ENCODE measurements at regions not wholly inside any gene's neighbourhood (a gene's known extent, or its start where the extent isn't known, plus 50 kb on each side); places are given as distances from the start of the nearest gene placed in this dataset.

- Histone ChIP-seq H3K27ac (no peak overlapping the region), H3K4me1 (no peaks in the 10 kb centered on the region), H3K9me3 (no peaks in the 10 kb centered on the region), H3K4me3 (no peak overlapping the region), H3K36me3 (no peaks in the 10 kb centered on the region), H3K27me3 (no peaks in the 10 kb centered on the region)
- intact Hi-C loops (cut with DNase I) = no loop called here
- TF ChIP-seq POLR2A (IDR thresholded peaks at IDR 0.05) (no peak), POLR2AphosphoS5 (IDR thresholded peaks at IDR 0.05; ENCODE audit: insufficient read depth in 1 of 2, low read depth in 1 of 2) (no peak)
- TF ChIP-seq, protein P1, sequence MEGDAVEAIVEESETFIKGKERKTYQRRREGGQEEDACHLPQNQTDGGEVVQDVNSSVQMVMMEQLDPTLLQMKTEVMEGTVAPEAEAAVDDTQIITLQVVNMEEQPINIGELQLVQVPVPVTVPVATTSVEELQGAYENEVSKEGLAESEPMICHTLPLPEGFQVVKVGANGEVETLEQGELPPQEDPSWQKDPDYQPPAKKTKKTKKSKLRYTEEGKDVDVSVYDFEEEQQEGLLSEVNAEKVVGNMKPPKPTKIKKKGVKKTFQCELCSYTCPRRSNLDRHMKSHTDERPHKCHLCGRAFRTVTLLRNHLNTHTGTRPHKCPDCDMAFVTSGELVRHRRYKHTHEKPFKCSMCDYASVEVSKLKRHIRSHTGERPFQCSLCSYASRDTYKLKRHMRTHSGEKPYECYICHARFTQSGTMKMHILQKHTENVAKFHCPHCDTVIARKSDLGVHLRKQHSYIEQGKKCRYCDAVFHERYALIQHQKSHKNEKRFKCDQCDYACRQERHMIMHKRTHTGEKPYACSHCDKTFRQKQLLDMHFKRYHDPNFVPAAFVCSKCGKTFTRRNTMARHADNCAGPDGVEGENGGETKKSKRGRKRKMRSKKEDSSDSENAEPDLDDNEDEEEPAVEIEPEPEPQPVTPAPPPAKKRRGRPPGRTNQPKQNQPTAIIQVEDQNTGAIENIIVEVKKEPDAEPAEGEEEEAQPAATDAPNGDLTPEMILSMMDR (IDR thresholded peaks at IDR 0.05) = no peak
- DNase-seq (ENCODE audit: extremely low spot score in 2 of 2) = no peak
Observed at GRCh38 chr11:25771605-25772004, 560.3 kb upstream of the ANO3 start.

GRCh38 chr11:25775603-25776002 lies 556.3 kb upstream of the ANO3 start:
- intact Hi-C loops (cut with DNase I) = no loop called here
- Histone ChIP-seq H3K27me3 (no peaks in the 10 kb centered on the region), H3K27ac (no peak overlapping the region), H3K4me1 (no peaks in the 10 kb centered on the region), H3K4me3 (no peak overlapping the region), H3K9me3 (no peaks in the 10 kb centered on the region), H3K36me3 (no peaks in the 10 kb centered on the region)
- TF ChIP-seq, protein P1 (IDR thresholded peaks at IDR 0.05) = no peak
- TF ChIP-seq POLR2AphosphoS5 (IDR thresholded peaks at IDR 0.05; ENCODE audit: insufficient read depth in 1 of 2, low read depth in 1 of 2) = no peak
- TF ChIP-seq POLR2A (IDR thresholded peaks at IDR 0.05) = no peak
- no peak for DNase-seq (ENCODE audit: extremely low spot score in 2 of 2)

- DNase-seq (ENCODE audit: extremely low spot score in 2 of 2) = no peak
- H3K27ac ChIP-seq = no peak overlapping the region
- no peak overlapping the region for H3K4me3 ChIP-seq
- H3K36me3 ChIP-seq = no peaks in the 10 kb centered on the region
- H3K4me1 ChIP-seq = no peaks in the 10 kb centered on the region
- TF ChIP-seq POLR2AphosphoS5 (IDR thresholded peaks at IDR 0.05; ENCODE audit: insufficient read depth in 1 of 2, low read depth in 1 of 2) (no peak), POLR2A (IDR thresholded peaks at IDR 0.05) (no peak)
- TF ChIP-seq, protein P1 (IDR thresholded peaks at IDR 0.05) = no peak
- no peaks in the 10 kb centered on the region for H3K27me3 ChIP-seq
- intact Hi-C loops (cut with DNase I) = no loop called here
- H3K9me3 ChIP-seq = no peaks in the 10 kb centered on the region
Observed at GRCh38 chr11:25776238-25776637, 555.7 kb upstream of the ANO3 start.

- intact Hi-C loops (cut with DNase I) = no loop called here
- Histone ChIP-seq H3K36me3 (no peaks in the 10 kb centered on the region), H3K9me3 (no peaks in the 10 kb centered on the region), H3K27me3 (no peaks in the 10 kb centered on the region), H3K4me3 (no peak overlapping the region), H3K27ac (no peak overlapping the region), H3K4me1 (no peaks in the 10 kb centered on the region)
- DNase-seq (ENCODE audit: extremely low spot score in 2 of 2) = no peak
- no peak for TF ChIP-seq POLR2A (IDR thresholded peaks at IDR 0.05)
- TF ChIP-seq POLR2AphosphoS5 (IDR thresholded peaks at IDR 0.05; ENCODE audit: insufficient read depth in 1 of 2, low read depth in 1 of 2) = no peak
- TF ChIP-seq, protein P1 (IDR thresholded peaks at IDR 0.05) = no peak
Observed at GRCh38 chr11:25777343-25777742, 554.6 kb upstream of the ANO3 start.

DNA sequence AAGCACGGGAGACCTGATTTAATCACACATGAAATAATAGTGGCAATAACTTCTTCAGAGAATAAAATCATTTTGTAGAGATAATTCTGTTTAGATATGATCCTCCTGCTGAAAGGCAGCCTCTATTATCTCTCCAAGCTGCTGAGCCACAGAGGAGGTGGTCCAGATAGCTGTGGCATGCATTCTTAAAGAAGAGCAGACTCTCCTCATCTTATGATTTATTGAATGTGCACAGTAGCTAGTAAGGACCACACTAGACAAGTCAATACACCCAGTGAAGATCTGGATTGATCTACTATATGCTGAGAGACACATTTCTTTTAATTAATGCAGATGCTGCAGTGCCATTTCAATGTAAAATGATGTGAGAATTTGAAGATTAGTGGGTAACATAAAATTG lies 552.9 kb upstream of the ANO3 start:
- Histone ChIP-seq H3K27me3 (no peaks in the 10 kb centered on the region), H3K9me3 (no peaks in the 10 kb centered on the region), H3K4me1 (no peaks in the 10 kb centered on the region), H3K4me3 (no peak overlapping the region), H3K36me3 (no peaks in the 10 kb centered on the region), H3K27ac (no peak overlapping the region)
- intact Hi-C loops (cut with DNase I) = no loop called here
- TF ChIP-seq POLR2A (IDR thresholded peaks at IDR 0.05) (no peak), POLR2AphosphoS5 (IDR thresholded peaks at IDR 0.05; ENCODE audit: insufficient read depth in 1 of 2, low read depth in 1 of 2) (no peak)
- TF ChIP-seq, protein P1 (IDR thresholded peaks at IDR 0.05) = no peak
- DNase-seq (ENCODE audit: extremely low spot score in 2 of 2) = no peak

Measured in vagina (tissue), 2 donors.